ENCODE measurements at regions not wholly inside any gene's neighbourhood (a gene's known extent, or its start where the extent isn't known, plus 50 kb on each side); places are given as distances from the start of the nearest gene placed in this dataset.

GRCh38 chr4:64022560-64022959 is 386.7 kb downstream of the TECRL start:
- intact Hi-C loops (cut with DNase I; ENCODE audit: low total_unique reads): no loop called here
- Histone ChIP-seq H3K36me3 (no peaks in the 10 kb centered on the region), H3K27ac (no peak overlapping the region), H3K27me3 (no peaks in the 10 kb centered on the region), H3K4me1 (no peaks in the 10 kb centered on the region), H3K9me3 (peaks cover 11 to 32% of the 10 kb centered on the region in 2 donors), H3K4me3 (no peak overlapping the region)
- TF ChIP-seq POLR2A (IDR thresholded peaks at IDR 0.05) (no peak), POLR2AphosphoS5 (IDR thresholded peaks at IDR 0.05) (no peak), CTCF (IDR thresholded peaks at IDR 0.05) (no peak)
- no peak for DNase-seq (ENCODE audit: low spot score in 2 of 2)

GRCh38 chr4:64016893-64017292 is 392.4 kb downstream of the TECRL start:
- intact Hi-C loops (cut with DNase I; ENCODE audit: low total_unique reads): no loop called here
- TF ChIP-seq CTCF (IDR thresholded peaks at IDR 0.05): no peak
- TF ChIP-seq POLR2AphosphoS5 (IDR thresholded peaks at IDR 0.05): no peak
- TF ChIP-seq POLR2A (IDR thresholded peaks at IDR 0.05): no peak
- no peaks in the 10 kb centered on the region for H3K4me1 ChIP-seq
- DNase-seq (ENCODE audit: low spot score in 2 of 2): no peak
- peaks cover 0 to 6% of the 10 kb centered on the region in 2 donors for H3K9me3 ChIP-seq
- no peaks in the 10 kb centered on the region for H3K27me3 ChIP-seq
- H3K4me3 ChIP-seq: no peak overlapping the region
- no peak overlapping the region for H3K27ac ChIP-seq
- no peaks in the 10 kb centered on the region for H3K36me3 ChIP-seq

GRCh38 chr4:64014647-64015046 is 394.6 kb downstream of the TECRL start:
- no peak overlapping the region for H3K27ac ChIP-seq
- no peak overlapping the region for H3K4me3 ChIP-seq
- no peaks in the 10 kb centered on the region for H3K27me3 ChIP-seq
- H3K4me1 ChIP-seq: no peaks in the 10 kb centered on the region
- DNase-seq (ENCODE audit: low spot score in 2 of 2): no peak
- no peaks in the 10 kb centered on the region for H3K36me3 ChIP-seq
- no peaks in the 10 kb centered on the region for H3K9me3 ChIP-seq
- TF ChIP-seq POLR2A (IDR thresholded peaks at IDR 0.05): no peak
- TF ChIP-seq CTCF (IDR thresholded peaks at IDR 0.05): no peak
- TF ChIP-seq POLR2AphosphoS5 (IDR thresholded peaks at IDR 0.05): no peak
- intact Hi-C loops (cut with DNase I; ENCODE audit: low total_unique reads): no loop called here

- H3K9me3 ChIP-seq: no peaks in the 10 kb centered on the region
- H3K27ac ChIP-seq: no peak overlapping the region
- no peak for TF ChIP-seq CTCF (IDR thresholded peaks at IDR 0.05)
- TF ChIP-seq POLR2A (IDR thresholded peaks at IDR 0.05): no peak
- TF ChIP-seq POLR2AphosphoS5 (IDR thresholded peaks at IDR 0.05): no peak
- H3K4me1 ChIP-seq: no peaks in the 10 kb centered on the region
- H3K27me3 ChIP-seq: no peaks in the 10 kb centered on the region
- no peaks in the 10 kb centered on the region for H3K36me3 ChIP-seq
- DNase-seq (ENCODE audit: low spot score in 2 of 2): no peak
- H3K4me3 ChIP-seq: no peak overlapping the region
- intact Hi-C loops (cut with DNase I; ENCODE audit: low total_unique reads): no loop called here
These were observed 407.9 kb downstream of the TECRL start for GRCh38 chr4:64001229-64001898.

GRCh38 chr4:64000241-64000640 is 409.0 kb downstream of the TECRL start:
- no peak overlapping the region for H3K27ac ChIP-seq
- H3K36me3 ChIP-seq: no peaks in the 10 kb centered on the region
- H3K9me3 ChIP-seq: no peaks in the 10 kb centered on the region
- DNase-seq (ENCODE audit: low spot score in 2 of 2): no peak
- TF ChIP-seq CTCF (IDR thresholded peaks at IDR 0.05): no peak
- TF ChIP-seq POLR2A (IDR thresholded peaks at IDR 0.05): no peak
- no peak for TF ChIP-seq POLR2AphosphoS5 (IDR thresholded peaks at IDR 0.05)
- no peak overlapping the region for H3K4me3 ChIP-seq
- intact Hi-C loops (cut with DNase I; ENCODE audit: low total_unique reads): no loop called here
- no peaks in the 10 kb centered on the region for H3K27me3 ChIP-seq
- no peaks in the 10 kb centered on the region for H3K4me1 ChIP-seq
